NCI-H1105 treated with DMSO at 0.1 percent for 48 hours (cell line): ENCODE measurements at regions not wholly inside any gene's neighbourhood (a gene's known extent, or its start where the extent isn't known, plus 50 kb on each side); places are given as distances from the start of the nearest gene placed in this dataset.
"Not testable (repeated sequence)": the region's sequence is repeated elsewhere in the genome, so short reads cannot be mapped to it uniquely, and the experiment has no call there.

Experiments used
- DNase-seq: peaks from one replicate; lab custom pipeline; 2025; lab: John Stamatoyannopoulos, UW

GRCh38 chr13:80173224-80173623 lies 167.7 kb downstream of the SPRY2 start:
- no peak for DNase-seq

DNA sequence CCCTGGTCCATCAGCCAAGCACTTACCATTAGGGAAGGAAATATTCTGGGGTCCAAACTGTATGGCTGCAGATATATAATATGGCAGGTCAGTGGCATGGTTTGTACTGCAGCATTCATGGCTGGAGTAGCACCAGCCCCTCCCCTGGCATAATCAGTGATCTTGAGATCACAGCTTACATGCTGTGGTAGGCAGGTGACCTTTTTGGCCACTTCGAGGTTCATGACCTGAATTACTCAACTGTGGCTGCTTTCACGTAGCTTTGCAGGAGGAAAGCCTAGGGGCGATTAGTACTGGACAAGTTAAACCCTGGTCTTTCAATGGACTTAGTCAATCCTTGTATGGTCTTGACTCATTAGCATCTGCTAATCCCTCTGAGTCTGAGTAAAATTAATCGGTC lies 169.8 kb downstream of the SPRY2 start:
- no peak for DNase-seq

DNA sequence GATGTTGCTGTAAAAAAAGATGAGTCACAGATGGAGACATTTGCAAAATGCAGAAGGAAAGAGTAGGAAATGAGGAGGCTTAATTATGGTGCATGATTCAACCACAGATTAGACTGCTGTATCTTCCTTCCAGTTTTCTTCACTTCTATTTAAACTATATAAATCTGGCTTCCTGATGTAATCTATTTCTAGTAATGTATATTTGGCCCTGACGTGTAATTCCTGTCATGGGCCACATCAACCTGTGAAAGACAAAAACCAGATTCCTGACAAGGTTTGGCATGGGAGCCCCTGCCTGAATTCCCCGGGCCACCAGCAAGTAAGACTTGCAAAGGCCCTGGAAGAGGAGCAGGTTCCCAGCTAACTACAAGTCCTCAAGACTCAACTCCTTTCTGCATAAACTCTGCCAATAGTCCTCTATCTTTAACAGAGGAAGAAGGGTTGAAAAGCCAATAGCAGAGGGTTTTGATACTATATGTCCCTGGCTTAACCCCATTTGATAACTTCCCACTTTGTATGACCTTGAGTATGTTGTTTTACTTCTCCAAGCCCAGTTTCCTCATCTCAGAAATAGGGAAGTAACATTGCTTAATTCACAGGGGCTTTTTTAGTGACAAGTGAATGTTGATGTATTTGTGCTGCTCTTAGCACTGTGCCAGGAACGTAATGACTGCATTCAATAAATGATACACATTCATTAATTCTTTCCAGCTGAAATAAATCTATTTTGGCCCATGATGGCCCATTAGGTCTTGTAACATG lies 172.7 kb downstream of the SPRY2 start:
- no peak for DNase-seq

DNA sequence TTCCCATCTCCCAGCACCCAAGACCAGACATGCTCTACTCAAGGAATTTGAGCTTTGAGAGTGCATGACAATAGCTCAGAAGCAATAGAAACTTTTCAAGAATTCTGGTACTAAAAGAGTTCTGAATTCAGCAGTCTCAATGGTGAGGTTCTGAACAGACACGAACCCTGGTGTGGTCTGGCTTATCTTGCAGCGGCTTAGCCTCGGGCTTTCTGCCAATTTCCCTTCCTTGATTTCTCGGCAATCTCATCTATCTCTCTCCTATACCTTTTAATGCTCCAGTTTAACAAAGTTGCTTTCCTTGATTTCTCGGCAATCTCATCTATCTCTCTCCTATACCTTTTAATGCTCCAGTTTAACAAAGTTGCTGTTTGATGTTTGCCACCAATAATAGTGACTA lies 174.6 kb downstream of the SPRY2 start:
- DNase-seq = no peak

DNA sequence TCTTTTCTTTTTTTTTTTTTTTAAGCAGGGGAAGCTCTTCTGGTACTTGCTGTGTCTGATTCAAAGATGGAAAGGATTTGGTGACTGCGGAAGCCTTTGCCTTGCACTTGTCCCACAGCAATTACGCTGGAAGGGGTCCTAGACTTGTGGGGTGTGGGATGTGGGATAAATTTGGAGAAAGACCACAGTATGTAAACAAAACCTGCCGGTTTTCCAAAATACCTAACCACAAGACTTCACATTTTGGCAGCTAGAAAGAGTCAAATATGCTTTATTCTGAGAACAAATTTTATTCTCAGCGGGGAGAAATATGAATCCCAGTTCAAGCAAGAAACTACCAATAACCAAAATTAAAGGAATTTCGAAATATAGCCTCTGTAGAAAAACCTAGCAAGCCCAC lies 176.5 kb downstream of the SPRY2 start:
- no peak for DNase-seq

- DNase-seq = no peak
These were observed 179.0 kb downstream of the SPRY2 start for GRCh38 chr13:80161896-80162295.

GRCh38 chr13:80161219-80161618 lies 179.7 kb downstream of the SPRY2 start:
- DNase-seq = no peak

GRCh38 chr13:80160110-80160509 lies 180.8 kb downstream of the SPRY2 start:
- DNase-seq = no peak

DNA sequence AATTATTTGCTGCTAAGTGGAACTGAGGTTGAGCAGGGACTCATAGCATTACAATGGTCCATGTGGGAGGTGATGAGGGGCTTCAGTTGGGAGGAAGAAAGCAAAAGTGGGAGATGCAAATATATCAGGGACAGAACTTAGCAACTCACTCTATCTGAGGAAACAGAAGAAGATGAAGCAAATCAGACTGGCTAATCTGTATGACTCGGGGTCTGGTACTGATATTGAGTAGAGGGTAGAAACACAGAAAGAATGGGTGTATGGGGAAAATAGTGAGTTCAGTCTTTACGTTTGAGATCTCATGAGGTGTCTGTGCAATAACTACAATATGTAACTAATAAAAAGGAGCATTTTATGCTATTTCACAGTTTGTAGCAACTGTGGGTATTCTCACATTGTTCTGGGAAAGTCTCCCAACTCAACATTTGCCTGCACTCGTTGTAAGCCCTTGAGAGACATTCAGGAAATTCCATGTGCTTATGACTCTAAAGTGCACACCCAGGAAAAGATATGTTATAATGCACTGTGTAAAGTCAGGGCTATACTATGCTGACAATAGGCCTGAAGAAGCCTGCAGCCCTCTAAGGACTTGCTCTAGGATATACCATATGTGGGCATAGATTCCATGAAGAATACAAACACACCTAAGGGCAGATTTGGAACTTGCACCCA lies 183.5 kb downstream of the SPRY2 start:
- DNase-seq = no peak

GRCh38 chr13:80152142-80152541 lies 188.8 kb downstream of the SPRY2 start:
- DNase-seq = not testable (repeated sequence)

DNA sequence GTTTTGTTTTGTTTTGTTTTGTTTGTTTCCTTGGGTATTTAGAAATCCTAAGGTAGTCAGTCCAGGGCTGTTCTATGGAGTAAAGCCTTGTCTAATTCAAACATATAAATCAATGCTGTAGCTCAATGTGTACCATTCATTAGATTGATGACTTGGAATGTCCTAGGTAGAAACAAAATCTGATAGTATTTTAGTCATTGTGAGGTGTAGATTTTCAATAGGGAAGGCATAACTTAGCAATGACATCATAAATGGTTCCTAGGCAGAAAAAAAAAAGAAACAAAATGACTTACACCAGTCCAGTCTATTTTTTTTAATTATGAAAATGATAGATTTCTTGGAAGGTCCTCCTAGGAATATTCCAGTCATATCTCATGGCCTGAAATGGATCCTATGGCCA lies 189.9 kb downstream of the SPRY2 start:
- no peak for DNase-seq

- DNase-seq = no peak
These were observed 191.2 kb downstream of the SPRY2 start for GRCh38 chr13:80149736-80150135.

DNA sequence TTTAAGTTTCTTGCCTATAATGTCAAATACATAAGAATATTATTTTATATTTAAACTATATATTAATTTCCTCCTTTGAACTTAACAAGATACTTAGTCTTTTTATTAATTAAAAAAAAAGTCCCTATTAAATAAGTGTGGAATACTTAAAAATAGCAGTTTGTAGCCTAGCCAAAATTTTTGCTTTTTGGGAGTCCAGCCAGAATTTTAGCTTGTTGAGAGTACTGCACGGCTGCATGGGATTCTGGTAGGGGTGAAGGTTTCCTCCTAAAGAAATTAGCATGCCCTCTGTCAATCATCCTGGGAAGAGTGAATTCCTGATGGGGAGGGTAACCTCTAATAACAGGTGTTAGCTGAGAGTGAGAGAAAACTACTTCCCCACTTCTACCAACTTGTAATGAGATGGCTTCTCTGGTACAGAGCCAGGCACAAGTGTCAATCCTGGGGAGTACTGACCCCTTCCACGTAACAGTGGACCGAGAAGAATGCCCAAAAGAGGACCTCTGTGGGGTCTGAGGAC lies 195.7 kb downstream of the SPRY2 start:
- no peak for DNase-seq

GRCh38 chr13:80144493-80144892 lies 196.4 kb downstream of the SPRY2 start:
- no peak for DNase-seq

DNA sequence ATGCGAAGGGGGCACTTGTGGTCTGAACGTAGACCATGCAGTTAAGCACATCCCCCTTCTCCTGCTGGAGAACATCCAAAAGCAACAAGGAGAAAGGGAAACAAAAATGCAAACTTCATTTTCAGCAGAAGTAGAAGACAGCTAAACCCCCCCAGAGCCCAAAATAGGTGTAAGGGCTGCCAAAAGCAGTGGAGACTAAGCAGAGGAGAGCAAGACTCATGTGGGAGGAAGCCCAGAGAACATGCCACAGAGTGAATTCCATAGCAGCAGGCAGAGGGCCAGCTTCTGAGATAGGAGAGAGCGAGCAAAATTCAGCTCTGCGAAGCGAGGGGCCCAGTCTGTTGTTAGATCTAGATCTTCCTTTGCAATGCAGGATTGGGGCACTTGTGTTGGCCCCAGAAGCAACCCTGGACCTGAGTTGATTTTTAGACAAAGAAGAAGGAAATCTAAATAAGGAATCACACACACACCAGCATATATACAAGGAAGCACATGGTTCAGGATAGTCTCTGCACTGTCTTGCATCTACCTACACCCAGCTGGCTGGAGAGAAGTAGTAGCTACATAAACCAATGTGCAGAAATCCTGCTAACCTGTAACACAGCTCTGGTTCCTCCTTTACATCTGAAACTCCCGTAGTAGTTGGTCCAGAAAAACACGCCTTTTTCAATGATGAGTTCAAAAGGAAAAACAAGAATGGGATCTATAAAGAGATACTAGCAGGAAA lies 199.6 kb downstream of the SPRY2 start:
- no peak for DNase-seq

DNA sequence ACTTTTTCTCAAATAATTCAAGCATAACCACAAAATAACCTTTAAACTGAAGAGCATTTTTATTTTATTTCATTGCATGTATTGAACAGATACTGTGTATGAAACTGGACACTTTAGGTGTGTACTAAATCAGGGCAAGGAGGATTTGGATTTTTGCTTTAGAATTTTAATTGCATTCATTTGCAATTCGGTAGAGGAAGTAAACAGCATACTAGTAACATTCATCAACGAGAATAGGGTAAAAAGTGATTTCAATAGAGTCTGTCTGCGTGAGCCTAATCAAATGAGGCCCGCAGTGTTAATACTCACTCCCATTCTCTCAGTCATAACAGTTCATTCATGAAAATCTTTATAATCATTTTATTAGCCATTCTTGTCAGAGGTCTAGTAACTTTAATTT lies 200.2 kb downstream of the SPRY2 start:
- DNase-seq = no peak

GRCh38 chr13:80139196-80139595 lies 201.7 kb downstream of the SPRY2 start:
- DNase-seq = no peak

GRCh38 chr13:80137994-80138393 lies 202.9 kb downstream of the SPRY2 start:
- no peak for DNase-seq

- no peak for DNase-seq
These were observed 206.6 kb downstream of the SPRY2 start for GRCh38 chr13:80134346-80134745.

GRCh38 chr13:80133631-80134261 lies 207.2 kb downstream of the SPRY2 start:
- DNase-seq = no peak

DNA sequence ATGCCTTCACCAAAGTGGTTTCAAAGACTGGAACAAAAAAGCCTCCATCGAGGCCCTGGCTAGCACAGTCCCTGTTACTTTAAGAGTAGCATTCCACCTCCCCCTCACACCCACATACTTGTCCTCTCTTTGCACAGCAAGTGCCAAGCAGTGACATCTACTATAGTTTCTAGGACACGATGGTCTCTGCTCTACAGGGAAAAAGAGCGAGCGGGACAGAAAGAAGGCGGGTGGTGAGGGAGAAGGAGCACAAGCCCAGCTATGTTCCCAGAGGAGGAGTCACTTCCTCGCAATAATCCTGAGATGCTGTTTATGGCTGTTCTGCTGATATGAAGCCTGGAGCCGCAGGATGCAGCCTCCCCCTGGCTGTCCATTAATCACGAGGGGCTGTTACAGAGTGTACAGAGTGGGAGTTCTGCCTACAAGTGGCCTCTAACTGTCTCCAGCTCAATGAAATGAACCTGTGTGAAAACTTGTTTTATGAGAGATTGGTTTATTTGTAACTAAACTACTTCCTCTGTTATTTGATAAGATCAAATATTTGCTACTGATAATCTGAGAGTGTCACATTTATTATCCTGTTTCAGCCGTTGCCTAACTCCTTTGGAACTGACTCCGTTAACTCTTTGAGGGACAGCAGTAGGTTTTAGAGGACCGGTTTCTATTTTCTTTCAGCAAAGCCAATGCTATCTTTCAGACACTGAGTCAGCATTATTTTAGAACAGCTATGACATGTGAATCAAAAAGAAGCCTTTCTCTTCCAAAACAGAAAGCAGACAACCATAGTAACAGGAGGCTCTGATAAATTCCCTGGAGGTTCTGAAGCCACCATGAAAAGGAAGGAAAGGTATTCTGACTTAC lies 208.0 kb downstream of the SPRY2 start:
- DNase-seq = no peak
